PFSK-1 (cell line): ENCODE measurements at regions not wholly inside any gene's neighbourhood (a gene's known extent, or its start where the extent isn't known, plus 50 kb on each side); places are given as distances from the start of the nearest gene placed in this dataset.

Source experiments
- FOXP2 ChIP-seq: optimal IDR thresholded peaks from 2 replicates; pipeline ENCODE3; 2011; ENCODE audit warnings: borderline replicate concordance, control low read depth, inconsistent platforms; ENCODE audit not compliant: insufficient read depth; ENCODE audit errors: extremely low read length, extremely low read depth
- POLR2AphosphoS5 ChIP-seq: IDR thresholded peaks from 2 replicates; pipeline ENCODE4 v1.6.1; 2012; ENCODE audit warnings: low read depth, mild to moderate bottlenecking, control low read depth, low read length, moderate library complexity
- SIN3A ChIP-seq: IDR thresholded peaks from 2 replicates; pipeline ENCODE4 v1.6.1; 2012; ENCODE audit warnings: mild to moderate bottlenecking, low read length, moderate library complexity, borderline replicate concordance; ENCODE audit not compliant: insufficient read depth
- TAF1 ChIP-seq: IDR thresholded peaks from 2 replicates; pipeline ENCODE4 v1.6.1; 2012; ENCODE audit warnings: low read length, control low read depth, borderline replicate concordance; ENCODE audit not compliant: insufficient read depth
- TF ChIP-seq, protein P1 (sequence below), 2 experiments: IDR thresholded peaks; 2 replicates each; pipeline versions ENCODE4 v1.6.1 to v1.8.0; 2011 to 2012; ENCODE audit warnings: low read depth in 2 of 2, low read length in 2 of 2, control low read depth in 1 of 2, inconsistent platforms in 1 of 2, mild to moderate bottlenecking in 1 of 2, moderate library complexity in 1 of 2; ENCODE audit not compliant: insufficient read depth in 1 of 2

DNA sequence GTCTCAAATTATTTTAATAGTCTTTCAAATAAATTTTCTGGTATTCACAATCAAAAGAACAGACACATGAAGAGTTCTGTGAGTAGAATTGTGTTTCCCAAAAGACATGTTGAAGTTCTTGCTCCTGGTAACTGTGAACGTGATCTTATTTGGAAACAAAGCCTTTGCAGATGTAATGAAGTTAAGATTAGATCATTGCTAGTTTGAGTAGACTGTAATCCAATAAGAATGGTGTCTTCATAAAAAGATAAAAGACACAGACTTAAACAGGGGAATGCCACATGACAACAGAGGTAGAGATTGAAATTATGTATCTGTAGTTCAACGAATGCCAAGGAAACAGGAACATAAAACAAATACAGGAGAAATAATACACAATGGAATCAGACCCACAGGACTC, 357.4 kb upstream of the CA10 start:
- no peak for TF ChIP-seq FOXP2
- no peak for TF ChIP-seq SIN3A
- no peak for TF ChIP-seq TAF1
- no peak for TF ChIP-seq POLR2AphosphoS5
- TF ChIP-seq, protein P1, sequence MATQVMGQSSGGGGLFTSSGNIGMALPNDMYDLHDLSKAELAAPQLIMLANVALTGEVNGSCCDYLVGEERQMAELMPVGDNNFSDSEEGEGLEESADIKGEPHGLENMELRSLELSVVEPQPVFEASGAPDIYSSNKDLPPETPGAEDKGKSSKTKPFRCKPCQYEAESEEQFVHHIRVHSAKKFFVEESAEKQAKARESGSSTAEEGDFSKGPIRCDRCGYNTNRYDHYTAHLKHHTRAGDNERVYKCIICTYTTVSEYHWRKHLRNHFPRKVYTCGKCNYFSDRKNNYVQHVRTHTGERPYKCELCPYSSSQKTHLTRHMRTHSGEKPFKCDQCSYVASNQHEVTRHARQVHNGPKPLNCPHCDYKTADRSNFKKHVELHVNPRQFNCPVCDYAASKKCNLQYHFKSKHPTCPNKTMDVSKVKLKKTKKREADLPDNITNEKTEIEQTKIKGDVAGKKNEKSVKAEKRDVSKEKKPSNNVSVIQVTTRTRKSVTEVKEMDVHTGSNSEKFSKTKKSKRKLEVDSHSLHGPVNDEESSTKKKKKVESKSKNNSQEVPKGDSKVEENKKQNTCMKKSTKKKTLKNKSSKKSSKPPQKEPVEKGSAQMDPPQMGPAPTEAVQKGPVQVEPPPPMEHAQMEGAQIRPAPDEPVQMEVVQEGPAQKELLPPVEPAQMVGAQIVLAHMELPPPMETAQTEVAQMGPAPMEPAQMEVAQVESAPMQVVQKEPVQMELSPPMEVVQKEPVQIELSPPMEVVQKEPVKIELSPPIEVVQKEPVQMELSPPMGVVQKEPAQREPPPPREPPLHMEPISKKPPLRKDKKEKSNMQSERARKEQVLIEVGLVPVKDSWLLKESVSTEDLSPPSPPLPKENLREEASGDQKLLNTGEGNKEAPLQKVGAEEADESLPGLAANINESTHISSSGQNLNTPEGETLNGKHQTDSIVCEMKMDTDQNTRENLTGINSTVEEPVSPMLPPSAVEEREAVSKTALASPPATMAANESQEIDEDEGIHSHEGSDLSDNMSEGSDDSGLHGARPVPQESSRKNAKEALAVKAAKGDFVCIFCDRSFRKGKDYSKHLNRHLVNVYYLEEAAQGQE (IDR thresholded peaks at IDR 0.05; ENCODE audit: insufficient read depth in 1 of 2, low read depth in 2 of 2, low read length in 2 of 2) = no peak

GRCh38 chr17:52505601-52506000, 347.1 kb upstream of the CA10 start:
- TF ChIP-seq, protein P1 (IDR thresholded peaks at IDR 0.05; ENCODE audit: insufficient read depth in 1 of 2, low read depth in 2 of 2, low read length in 2 of 2) = no peak
- TF ChIP-seq POLR2AphosphoS5 (no peak), SIN3A (no peak), FOXP2 (no peak), TAF1 (no peak)

DNA sequence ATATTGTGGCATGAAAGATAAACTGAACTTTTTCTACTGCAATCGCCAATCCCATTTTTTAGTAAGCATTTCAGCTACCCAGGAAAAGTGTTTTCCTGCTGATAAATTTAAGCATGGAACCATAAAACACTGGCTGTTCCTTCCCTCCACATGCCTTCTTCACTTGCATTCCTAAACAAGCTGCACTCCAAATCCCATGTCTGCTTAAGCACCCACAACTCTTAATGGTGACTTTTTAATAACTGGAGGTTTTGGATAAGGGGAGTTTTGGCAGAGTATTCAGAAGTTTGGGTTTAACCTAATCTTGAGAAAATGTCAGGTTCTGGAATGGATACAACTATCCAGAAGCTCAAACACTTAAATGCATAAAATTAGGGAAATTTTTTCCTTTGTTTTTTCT, 345.6 kb upstream of the CA10 start:
- TF ChIP-seq FOXP2 = no peak
- no peak for TF ChIP-seq SIN3A
- TF ChIP-seq, protein P1 (IDR thresholded peaks at IDR 0.05; ENCODE audit: insufficient read depth in 1 of 2, low read depth in 2 of 2, low read length in 2 of 2) = no peak
- TF ChIP-seq POLR2AphosphoS5 = no peak
- no peak for TF ChIP-seq TAF1

DNA sequence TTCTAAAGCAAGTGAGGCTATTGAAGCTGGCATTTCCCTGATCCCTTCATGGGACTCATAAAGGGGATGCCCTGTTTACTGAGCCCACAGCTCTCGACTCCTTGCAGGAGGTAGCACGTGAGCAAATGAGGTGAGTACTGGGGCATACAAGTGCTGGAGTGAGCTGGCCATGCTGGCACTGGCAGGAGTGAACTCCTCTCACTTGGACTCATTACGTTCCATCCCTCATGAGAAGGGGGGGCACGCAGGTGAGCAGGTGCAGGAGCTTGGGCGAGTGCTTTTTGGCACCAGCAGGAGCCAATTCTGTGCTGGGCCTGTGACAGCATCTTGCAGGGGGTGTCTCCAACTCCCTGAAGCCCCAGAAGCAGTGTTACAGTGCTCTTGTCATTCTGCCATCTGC, 337.1 kb upstream of the CA10 start:
- TF ChIP-seq SIN3A (no peak), FOXP2 (no peak), TAF1 (no peak), POLR2AphosphoS5 (no peak)
- TF ChIP-seq, protein P1 (IDR thresholded peaks at IDR 0.05; ENCODE audit: insufficient read depth in 1 of 2, low read depth in 2 of 2, low read length in 2 of 2) = no peak

GRCh38 chr17:52482271-52482670, 323.8 kb upstream of the CA10 start:
- TF ChIP-seq, protein P1 (IDR thresholded peaks at IDR 0.05; ENCODE audit: insufficient read depth in 1 of 2, low read depth in 2 of 2, low read length in 2 of 2) = no peak
- TF ChIP-seq TAF1 = no peak
